Body of pancreas (tissue), 4 donors: ENCODE measurements at regions not wholly inside any gene's neighbourhood (a gene's known extent, or its start where the extent isn't known, plus 50 kb on each side); places are given as distances from the start of the nearest gene placed in this dataset.

Experiments
- CTCF ChIP-seq, 7 experiments: fragments of 450-650 bp in 4 of 7; fragments of 200-600 bp in 3 of 7; sonication (generic) in 3 of 7; IDR thresholded peaks; one replicate each; pipeline ENCODE4 v1.5.1; 2016 to 2019; ENCODE audit warnings: antibody characterized with exemption in 7 of 7
- POLR2A ChIP-seq, 3 donors: fragments of 450-650 bp; IDR thresholded peaks; one replicate each; pipeline ENCODE4 v1.6.1; 2016; ENCODE audit warnings: antibody characterized with exemption in 3 of 3, mild to moderate bottlenecking in 2 of 3

- TF ChIP-seq CTCF (IDR thresholded peaks at IDR 0.05): no peak
- TF ChIP-seq POLR2A (IDR thresholded peaks at IDR 0.05): no peak
Measured at GRCh38 chr1:69328186-69328585, 239.5 kb upstream of the LRRC7 start.
